Cardiac fibroblast (primary cell): ENCODE measurements at regions not wholly inside any gene's neighbourhood (a gene's known extent, or its start where the extent isn't known, plus 50 kb on each side); places are given as distances from the start of the nearest gene placed in this dataset.
A peak's percentile ranks its signal among the peaks of the same experiment; 100 is the strongest.

ENCODE experiments used
- DNase-seq, 2 donors: peaks; one replicate each; pipeline versions ENCODE4 v3.0.0 to v3.0.0-alpha.2; 2010; ENCODE audit warnings: low read depth in 2 of 2
- H3K4me3 ChIP-seq, 2 donors: replicated peaks in 1 of 2; 1 replicate in 1 of 2; 2 replicates in 1 of 2; pipeline ENCODE4 v1.5.1; 2011; ENCODE audit warnings: low read depth in 2 of 2, low read length in 2 of 2, mild to moderate bottlenecking in 2 of 2, moderate library complexity in 1 of 2
- TF ChIP-seq, protein P1 (sequence below): IDR thresholded peaks from one replicate; pipeline ENCODE4 v1.5.1; 2011; ENCODE audit warnings: low read depth, mild to moderate bottlenecking, low read length, inconsistent platforms

DNA sequence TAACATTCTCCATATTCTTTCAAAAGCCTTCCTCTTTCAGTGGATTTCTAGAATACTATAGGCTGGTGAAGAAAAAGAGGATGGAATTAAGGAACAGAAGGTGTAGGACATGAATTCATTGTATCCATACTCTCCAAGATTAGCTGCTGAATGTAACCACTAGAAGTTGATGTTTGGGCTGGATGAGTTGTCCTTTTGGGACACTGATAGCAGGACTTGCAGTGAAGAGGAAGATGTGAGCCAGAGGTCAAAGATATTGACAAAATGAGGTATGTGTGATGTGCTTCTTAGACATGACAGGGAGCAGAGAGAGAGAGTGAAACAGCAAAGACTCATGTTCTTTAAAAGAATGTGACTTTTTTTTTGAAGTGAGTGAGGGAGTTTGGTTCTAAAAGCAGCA lies 134.3 kb upstream of the MAN1A1 start:
- no peak overlapping the region for H3K4me3 ChIP-seq
- TF ChIP-seq, protein P1, sequence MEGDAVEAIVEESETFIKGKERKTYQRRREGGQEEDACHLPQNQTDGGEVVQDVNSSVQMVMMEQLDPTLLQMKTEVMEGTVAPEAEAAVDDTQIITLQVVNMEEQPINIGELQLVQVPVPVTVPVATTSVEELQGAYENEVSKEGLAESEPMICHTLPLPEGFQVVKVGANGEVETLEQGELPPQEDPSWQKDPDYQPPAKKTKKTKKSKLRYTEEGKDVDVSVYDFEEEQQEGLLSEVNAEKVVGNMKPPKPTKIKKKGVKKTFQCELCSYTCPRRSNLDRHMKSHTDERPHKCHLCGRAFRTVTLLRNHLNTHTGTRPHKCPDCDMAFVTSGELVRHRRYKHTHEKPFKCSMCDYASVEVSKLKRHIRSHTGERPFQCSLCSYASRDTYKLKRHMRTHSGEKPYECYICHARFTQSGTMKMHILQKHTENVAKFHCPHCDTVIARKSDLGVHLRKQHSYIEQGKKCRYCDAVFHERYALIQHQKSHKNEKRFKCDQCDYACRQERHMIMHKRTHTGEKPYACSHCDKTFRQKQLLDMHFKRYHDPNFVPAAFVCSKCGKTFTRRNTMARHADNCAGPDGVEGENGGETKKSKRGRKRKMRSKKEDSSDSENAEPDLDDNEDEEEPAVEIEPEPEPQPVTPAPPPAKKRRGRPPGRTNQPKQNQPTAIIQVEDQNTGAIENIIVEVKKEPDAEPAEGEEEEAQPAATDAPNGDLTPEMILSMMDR: no peak
- no peak for DNase-seq

DNA sequence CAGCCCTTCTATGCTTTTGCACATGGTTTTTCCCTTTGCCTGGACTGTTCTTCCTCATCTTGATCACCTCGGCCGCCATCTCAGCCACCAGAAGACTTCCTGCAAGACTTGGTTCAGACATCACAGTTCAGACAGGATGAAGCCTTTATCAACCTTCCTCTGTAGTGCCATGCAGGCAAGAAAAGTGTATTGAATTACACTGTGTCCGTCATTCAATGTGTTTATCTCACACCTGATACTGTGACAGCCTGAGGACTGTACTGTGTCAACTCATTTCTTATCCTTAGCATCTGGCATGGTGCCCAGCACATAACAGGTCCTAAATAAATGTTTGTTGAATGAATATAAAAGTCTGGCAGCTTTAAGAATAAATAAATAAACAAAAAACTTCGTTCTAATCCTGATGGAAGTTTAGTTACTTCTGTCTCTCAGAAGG lies 133.3 kb upstream of the MAN1A1 start:
- no peak for DNase-seq
- TF ChIP-seq, protein P1: no peak
- no peak overlapping the region for H3K4me3 ChIP-seq

DNA sequence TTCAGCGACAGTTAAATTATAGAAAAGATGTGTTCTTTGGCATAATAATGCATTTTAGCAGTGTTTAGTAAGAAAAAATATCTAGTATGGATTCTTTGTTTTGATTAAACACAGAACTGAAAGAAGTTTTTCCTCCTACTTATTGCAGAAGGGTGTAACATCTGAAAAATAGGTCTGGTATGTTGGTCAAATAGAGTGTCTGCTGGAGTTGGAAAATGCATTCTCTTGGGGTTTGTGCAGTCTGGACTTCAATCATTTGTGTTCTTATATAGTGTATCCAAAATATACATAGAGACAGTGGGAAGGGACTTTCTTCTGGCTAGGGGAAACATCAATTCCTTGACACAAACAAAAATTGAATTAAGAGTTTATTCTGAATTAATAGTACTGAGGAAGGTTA lies 132.4 kb upstream of the MAN1A1 start:
- TF ChIP-seq, protein P1: no peak
- no peak overlapping the region for H3K4me3 ChIP-seq
- peak in 1 of 2 donors; percentile 51 for DNase-seq

DNA sequence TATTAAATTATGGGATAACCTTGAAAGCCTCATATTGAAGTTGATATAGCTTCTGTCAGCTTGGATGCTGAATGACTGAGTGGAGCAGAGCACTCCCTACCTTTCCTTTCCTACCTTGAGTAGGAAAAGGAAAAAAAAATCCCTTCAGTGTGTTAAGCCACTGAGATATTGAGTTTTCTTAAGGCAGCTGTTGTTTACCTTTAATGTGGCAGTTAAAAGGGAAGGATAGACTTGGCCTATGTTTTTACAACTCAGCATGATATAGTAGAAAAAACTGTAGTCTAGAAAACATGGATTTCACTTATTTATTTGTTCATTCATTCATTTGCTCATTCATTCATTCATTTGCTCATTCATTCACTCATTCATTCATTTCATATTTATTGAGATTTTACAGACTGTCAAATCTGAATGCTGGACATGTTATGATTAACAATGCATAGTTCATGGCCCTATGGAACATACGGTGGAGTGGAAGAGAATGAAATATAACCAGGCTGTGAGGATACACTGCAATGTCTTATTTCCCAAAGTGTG lies 131.5 kb upstream of the MAN1A1 start:
- DNase-seq: no peak
- no peak overlapping the region for H3K4me3 ChIP-seq
- TF ChIP-seq, protein P1: no peak

GRCh38 chr6:119479860-119480655 lies 130.5 kb upstream of the MAN1A1 start:
- TF ChIP-seq, protein P1: no peak
- no peak overlapping the region for H3K4me3 ChIP-seq
- DNase-seq: peak; percentile 79 to 86

- DNase-seq: no peak
- TF ChIP-seq, protein P1: no peak
- no peak overlapping the region for H3K4me3 ChIP-seq
Observed at GRCh38 chr6:119476554-119476953, 127.0 kb upstream of the MAN1A1 start.
